Kidney epithelial cell (primary cell): ENCODE measurements at regions not wholly inside any gene's neighbourhood (a gene's known extent, or its start where the extent isn't known, plus 50 kb on each side); places are given as distances from the start of the nearest gene placed in this dataset.
"Not testable (repeated sequence)": the region's sequence is repeated elsewhere in the genome, so short reads cannot be mapped to it uniquely, and the experiment has no call there.

Experiments used
- DNase-seq: peaks from one replicate; pipeline ENCODE4 v3.0.0-alpha.2; 2010; ENCODE audit warnings: low read depth
- H3K27me3 ChIP-seq: 2 replicates; pipeline ENCODE4 v1.6.0; 2011; ENCODE audit warnings: low read length; ENCODE audit not compliant: control insufficient read depth, insufficient read depth
- H3K36me3 ChIP-seq: 2 replicates; pipeline ENCODE4 v1.5.1; 2011; ENCODE audit warnings: low read length; ENCODE audit not compliant: control insufficient read depth, insufficient read depth
- H3K4me3 ChIP-seq: 2 replicates; pipeline ENCODE4 v1.5.1; 2011; ENCODE audit warnings: low read depth, mild to moderate bottlenecking, control low read depth, low read length
- TF ChIP-seq, protein P1 (sequence below): IDR thresholded peaks from 2 replicates; pipeline ENCODE4 v1.5.1; 2011; ENCODE audit warnings: mild to moderate bottlenecking, moderate library complexity, low read length, control low read depth, inconsistent platforms; ENCODE audit not compliant: insufficient read depth, poor library complexity, severe bottlenecking

DNA sequence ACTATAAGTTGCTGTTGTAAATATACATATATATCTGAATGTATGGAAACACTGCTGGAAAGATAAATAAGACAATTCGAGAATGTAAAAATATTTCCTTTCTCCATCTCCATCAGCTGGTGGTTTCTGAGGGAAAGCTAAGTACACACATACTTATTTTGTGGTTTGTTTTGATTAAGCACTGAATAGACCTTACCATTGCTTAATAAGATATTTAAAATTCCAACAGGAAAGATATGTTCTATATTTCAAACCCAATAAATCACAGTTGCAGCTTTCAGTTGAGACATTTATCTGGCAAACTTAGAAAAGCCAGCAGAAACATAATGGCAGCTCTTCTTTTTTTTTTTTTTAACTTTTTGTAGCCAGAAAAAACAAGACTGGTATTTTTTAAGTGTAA lies 160.4 kb downstream of the VGLL3 start:
- no peak overlapping the region for H3K4me3 ChIP-seq
- DNase-seq, result no peak
- TF ChIP-seq, protein P1, sequence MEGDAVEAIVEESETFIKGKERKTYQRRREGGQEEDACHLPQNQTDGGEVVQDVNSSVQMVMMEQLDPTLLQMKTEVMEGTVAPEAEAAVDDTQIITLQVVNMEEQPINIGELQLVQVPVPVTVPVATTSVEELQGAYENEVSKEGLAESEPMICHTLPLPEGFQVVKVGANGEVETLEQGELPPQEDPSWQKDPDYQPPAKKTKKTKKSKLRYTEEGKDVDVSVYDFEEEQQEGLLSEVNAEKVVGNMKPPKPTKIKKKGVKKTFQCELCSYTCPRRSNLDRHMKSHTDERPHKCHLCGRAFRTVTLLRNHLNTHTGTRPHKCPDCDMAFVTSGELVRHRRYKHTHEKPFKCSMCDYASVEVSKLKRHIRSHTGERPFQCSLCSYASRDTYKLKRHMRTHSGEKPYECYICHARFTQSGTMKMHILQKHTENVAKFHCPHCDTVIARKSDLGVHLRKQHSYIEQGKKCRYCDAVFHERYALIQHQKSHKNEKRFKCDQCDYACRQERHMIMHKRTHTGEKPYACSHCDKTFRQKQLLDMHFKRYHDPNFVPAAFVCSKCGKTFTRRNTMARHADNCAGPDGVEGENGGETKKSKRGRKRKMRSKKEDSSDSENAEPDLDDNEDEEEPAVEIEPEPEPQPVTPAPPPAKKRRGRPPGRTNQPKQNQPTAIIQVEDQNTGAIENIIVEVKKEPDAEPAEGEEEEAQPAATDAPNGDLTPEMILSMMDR, result no peak
- H3K27me3 ChIP-seq, result no peaks in the 10 kb centered on the region
- no peaks in the 10 kb centered on the region for H3K36me3 ChIP-seq

DNA sequence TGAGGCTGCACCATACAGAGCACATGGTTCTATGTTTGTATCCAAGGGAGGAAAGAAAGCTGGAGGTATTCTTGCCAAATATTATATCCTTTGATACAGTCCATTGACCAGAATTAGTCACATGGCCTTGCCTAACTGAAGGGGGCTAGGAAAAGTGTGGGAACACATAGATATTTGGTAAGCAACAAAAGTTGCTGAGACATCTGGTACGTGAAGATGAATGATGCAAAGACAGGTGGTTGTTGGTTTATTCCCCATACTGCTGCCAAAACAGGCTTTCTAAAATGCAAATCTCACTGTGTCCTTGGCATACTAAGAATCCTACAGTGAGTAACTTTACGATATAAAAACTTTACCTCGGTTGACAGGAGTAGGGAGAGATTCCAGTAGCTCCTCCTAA lies 162.2 kb downstream of the VGLL3 start:
- no peak for DNase-seq
- Histone ChIP-seq H3K36me3 (no peaks in the 10 kb centered on the region), H3K27me3 (no peaks in the 10 kb centered on the region), H3K4me3 (no peak overlapping the region)
- TF ChIP-seq, protein P1, result no peak

DNA sequence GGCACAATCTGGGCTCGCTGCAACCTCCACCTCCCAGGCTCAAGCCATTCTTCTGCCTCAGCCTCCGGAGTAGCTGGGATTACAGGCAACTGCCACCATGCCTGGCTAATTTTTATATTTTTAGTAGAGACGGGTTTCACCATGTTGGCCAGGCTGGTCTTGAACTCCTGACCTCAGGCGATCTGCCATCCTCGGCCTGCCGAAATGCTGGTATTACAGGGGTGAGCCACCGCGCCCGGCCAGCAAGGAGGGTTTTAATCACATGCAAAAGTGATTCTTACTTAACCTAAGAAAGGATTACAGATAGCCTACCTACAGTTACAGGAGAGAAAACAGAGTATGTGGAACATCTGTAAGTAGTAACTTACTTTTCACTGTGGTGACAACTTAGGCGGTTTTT lies 163.4 kb downstream of the VGLL3 start:
- not testable (repeated sequence) for H3K36me3 ChIP-seq, DNase-seq, H3K4me3 ChIP-seq, H3K27me3 ChIP-seq

DNA sequence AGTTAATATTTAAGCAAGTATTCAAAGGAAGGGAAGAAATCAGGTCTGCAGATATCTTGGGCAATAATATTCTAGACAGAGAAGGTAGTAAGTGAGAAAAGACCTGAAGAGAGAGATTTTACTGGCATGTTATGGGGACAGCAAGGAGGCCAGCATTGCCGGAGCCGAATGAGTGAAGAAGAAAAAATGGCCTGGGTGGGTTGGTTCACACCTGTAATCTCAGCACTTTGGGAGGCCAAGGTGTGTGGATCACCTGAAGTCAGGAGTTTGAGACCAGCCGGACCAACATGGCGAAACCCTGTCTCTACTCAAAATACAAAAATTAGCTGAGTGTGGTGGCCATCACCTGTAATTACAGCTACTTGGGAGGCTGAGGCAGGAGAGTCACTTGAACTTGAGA lies 164.7 kb downstream of the VGLL3 start:
- no peak overlapping the region for H3K4me3 ChIP-seq
- H3K27me3 ChIP-seq, result no peaks in the 10 kb centered on the region
- TF ChIP-seq, protein P1, result no peak
- no peaks in the 10 kb centered on the region for H3K36me3 ChIP-seq
- no peak for DNase-seq

DNA sequence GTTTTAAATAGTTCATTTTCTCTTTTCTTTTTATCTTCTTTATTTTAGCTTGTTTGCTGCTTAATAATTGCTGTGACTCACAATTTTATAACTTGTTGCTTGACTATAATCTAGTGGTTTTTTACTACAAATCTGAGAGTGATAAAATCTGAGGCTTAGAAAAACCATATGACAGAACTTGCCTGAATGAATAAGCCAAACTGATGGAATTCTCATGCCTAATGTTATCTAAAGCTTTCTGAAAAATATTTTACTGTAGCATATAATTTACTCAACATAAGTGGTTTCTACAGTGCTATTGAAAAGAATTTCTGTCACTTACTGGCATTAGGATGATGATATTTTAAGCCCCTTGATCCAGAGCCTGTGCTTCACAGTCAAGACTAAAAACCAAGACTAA lies 175.1 kb downstream of the VGLL3 start:
- no peak overlapping the region for H3K4me3 ChIP-seq
- TF ChIP-seq, protein P1, result no peak
- no peaks in the 10 kb centered on the region for H3K27me3 ChIP-seq
- H3K36me3 ChIP-seq, result no peaks in the 10 kb centered on the region
- no peak for DNase-seq

DNA sequence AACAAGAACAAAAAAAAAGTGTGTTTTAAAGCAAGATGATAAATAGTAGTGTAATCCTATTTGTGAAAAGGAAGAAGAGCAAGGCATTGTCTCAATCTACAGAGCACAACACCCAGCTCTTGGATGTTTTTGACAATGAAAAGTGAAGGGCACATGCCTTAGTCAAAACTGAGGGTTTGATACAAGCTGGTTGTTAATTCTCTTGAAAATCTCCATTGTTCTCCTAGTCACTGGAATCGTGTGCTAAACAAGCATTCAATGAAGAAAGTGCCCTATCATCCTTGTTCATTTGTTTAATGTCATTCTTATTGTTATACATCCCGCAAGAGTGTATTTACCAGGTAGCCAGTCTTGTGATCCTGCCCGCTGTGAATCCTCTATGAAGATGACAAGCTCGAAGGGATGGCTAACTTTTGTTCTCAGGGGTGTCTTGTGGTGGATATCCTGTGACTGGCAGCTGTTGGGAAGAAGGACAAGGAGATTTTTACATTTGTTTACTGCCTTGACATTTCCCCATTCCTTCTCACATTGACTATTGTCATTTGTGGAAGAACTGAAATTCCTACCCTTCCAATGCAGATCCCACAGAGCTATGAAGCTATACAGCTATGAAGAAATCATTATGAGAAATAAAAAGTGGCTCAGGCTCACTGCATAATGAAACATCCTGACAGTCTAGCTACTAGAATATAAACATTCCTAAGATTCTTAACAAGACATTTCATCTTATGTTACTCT lies 175.9 kb downstream of the VGLL3 start:
- H3K36me3 ChIP-seq, result no peaks in the 10 kb centered on the region
- TF ChIP-seq, protein P1, result no peak
- no peak overlapping the region for H3K4me3 ChIP-seq
- DNase-seq, result no peak
- H3K27me3 ChIP-seq, result no peaks in the 10 kb centered on the region
